ENCODE measurements at regions not wholly inside any gene's neighbourhood (a gene's known extent, or its start where the extent isn't known, plus 50 kb on each side); places are given as distances from the start of the nearest gene placed in this dataset.

DNA sequence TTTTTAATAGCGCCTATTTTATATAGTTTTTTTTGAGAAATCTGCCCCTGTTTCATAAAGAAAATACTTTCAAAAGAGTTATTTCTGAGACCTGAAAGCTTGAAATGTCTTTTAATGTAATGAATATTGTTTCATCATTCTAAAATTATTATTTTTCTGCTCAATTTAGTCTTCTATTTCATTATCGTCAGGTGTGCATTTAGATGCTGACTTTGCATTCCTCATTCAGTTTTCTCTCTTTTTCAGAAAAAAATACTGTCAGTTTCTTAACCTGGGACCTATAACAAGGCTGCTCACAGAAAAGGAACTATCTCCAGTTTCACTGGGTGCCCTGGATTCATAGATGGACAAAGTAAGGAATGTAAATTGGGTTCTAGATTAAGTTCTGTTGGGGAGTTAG, 1631.7 kb downstream of the SUCLG1 start:
- Mint-ChIP-seq H3K4me1 (no peaks in the 10 kb centered on the region), H3K27ac (no peak overlapping the region), H3K4me3 (no peak overlapping the region), H3K9me3 (peaks cover 4 to 13% of the 10 kb centered on the region in 2 donors), H3K27me3 (no peaks in the 10 kb centered on the region)
- no peak for ATAC-seq
- no peak for DNase-seq

DNA sequence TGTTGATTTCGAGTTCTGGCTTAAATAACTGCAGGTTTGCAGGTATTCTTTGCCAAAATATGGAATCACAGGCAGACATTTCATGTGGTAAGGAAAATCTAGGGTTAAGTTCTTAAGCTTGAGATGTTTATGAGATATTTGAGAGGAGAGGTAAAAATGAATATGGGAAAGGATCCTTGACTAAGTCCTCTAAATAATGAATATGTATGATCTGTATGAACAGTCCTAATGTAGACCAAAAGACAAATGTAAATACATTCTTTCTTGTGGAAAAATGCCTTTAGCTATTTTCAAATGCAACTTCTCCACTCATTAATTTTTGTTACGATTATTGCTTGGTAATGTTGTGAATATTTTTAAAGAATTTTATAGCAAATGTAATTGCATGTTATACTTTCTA, 1632.6 kb downstream of the SUCLG1 start:
- H3K9me3 Mint-ChIP-seq: peaks cover 4 to 13% of the 10 kb centered on the region in 2 donors
- no peak overlapping the region for H3K4me3 Mint-ChIP-seq
- ATAC-seq (no peak), DNase-seq (no peak)
- H3K27ac Mint-ChIP-seq: no peak overlapping the region
- H3K27me3 Mint-ChIP-seq: no peaks in the 10 kb centered on the region
- no peaks in the 10 kb centered on the region for H3K4me1 Mint-ChIP-seq

DNA sequence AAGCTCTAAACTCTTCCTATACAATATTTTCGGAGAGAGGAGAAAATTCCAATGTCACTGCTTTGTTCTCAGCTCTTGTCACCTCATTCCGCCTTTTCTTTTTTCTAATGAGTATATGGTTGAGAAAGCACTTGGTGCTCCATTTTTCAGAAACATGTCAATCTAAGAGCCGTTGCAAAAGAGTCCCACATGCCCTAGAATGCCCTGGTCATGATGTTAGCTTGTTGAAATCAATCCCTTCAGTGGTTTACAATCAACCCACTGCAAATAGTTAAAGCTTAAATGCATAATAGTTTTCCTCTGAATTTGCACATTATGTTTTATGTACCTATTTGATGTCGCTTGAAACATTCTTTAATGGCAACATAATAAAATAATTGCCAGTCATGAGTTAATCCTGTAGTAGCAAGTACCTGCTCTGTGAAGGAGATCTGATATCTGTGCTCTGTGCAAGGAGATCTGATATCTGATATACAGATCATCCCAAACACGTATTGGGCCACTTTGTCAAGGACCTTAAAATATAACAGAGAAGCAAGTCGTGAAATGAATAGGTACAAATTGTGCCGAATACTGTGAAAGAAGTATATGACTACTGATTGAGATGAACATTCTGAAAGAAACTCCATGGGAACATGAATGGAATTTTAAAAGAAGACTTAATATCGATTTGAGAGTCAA, 1633.5 kb downstream of the SUCLG1 start:
- no peaks in the 10 kb centered on the region for H3K27me3 Mint-ChIP-seq
- H3K4me1 Mint-ChIP-seq: no peaks in the 10 kb centered on the region
- H3K27ac Mint-ChIP-seq: no peak overlapping the region
- H3K9me3 Mint-ChIP-seq: peaks cover 4 to 13% of the 10 kb centered on the region in 2 donors
- DNase-seq (no peak), ATAC-seq (no peak)
- H3K4me3 Mint-ChIP-seq: no peak overlapping the region

DNA sequence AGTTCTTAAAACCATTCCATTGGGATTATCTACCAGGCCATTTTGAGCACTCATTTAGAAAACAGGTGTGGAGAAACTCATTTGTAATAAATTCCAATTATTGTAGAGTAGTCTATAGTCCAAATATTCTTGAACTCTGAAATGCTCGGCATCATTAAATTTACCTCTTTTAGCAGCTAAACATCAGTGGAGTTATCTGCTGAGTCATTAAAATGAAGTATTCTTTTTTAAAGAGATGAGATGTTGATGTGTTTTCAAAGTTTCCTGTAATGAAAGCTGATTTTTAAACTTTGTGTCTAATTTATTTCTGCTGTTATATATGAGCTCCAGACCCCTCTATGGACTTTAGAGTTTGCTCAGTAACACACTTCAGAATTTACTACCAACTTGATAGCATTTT, 1635.2 kb downstream of the SUCLG1 start:
- Mint-ChIP-seq H3K4me3 (no peak overlapping the region), H3K4me1 (no peaks in the 10 kb centered on the region), H3K27me3 (no peaks in the 10 kb centered on the region), H3K27ac (no peak overlapping the region), H3K9me3 (peaks cover 2 to 13% of the 10 kb centered on the region in 2 donors)
- DNase-seq: no peak
- ATAC-seq: no peak

DNA sequence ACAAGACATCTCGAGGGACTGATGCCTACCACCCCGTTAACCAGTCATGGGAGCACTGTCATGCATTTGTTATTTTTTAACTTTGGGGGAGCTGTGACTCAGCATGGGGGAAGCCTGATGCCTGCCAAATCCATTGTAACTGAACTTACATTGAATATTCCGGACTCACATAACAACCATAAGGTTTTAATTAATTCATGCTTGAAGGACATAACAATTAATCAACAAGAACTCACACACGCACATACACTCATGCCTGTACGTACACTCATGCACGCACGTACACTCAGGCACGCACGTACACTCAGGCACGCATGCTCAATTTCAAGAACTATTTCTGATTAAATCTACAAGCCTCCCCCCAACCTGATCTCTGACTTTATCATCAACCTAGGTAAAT, 1639.1 kb downstream of the SUCLG1 start:
- DNase-seq: no peak
- H3K4me3 Mint-ChIP-seq: no peak overlapping the region

DNA sequence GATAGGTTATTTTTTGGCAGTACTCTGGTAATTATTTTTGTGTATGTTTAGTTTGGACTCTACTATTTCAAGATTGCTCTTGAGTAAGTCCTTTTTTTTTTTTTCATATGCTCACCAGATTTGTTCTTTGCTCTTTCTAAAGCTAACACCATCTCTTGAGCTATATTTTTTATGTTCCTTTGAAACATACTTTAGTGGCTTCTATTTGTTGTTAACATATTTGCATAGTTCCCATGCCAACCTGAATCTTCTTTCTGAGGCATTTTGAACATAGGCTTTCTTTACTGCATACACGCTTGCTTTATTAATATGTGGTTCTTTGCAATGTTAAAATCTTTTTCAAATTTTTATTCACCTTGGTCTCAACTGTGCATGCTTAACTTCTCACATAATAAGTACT, 1644.9 kb downstream of the SUCLG1 start:
- H3K27me3 Mint-ChIP-seq: no peaks in the 10 kb centered on the region
- peaks cover 0 to 5% of the 10 kb centered on the region in 2 donors for H3K9me3 Mint-ChIP-seq
- no peak overlapping the region for H3K27ac Mint-ChIP-seq
- DNase-seq: no peak
- ATAC-seq: no peak
- no peaks in the 10 kb centered on the region for H3K4me1 Mint-ChIP-seq
- no peak overlapping the region for H3K4me3 Mint-ChIP-seq

More for the DNA sequence above, 1639.1 kb downstream of the SUCLG1 start:
- H3K4me1 Mint-ChIP-seq: no peaks in the 10 kb centered on the region
- no peak for ATAC-seq
- H3K9me3 Mint-ChIP-seq: no peaks in the 10 kb centered on the region
- H3K27me3 Mint-ChIP-seq: no peaks in the 10 kb centered on the region
- no peak overlapping the region for H3K27ac Mint-ChIP-seq

DNA sequence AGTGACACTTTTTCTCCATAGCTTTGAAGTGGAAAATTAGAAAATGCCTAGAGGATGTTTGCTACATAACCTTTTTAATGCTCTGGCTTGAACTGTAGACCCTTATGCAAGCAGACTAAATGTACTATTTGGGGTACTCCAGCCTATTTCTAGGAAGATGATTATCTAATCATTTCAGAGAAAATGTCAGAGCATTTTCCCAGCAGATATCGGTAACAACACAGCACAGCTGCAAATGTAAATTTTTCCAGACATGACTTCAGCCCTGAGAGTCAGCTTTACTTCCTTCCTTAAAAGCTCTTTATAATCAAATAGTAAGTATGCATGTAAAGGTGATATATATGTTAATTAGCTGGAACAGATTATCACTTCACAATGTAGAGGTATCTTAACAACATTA, 1647.1 kb downstream of the SUCLG1 start:
- no peaks in the 10 kb centered on the region for H3K4me1 Mint-ChIP-seq
- no peak for ATAC-seq

DNA sequence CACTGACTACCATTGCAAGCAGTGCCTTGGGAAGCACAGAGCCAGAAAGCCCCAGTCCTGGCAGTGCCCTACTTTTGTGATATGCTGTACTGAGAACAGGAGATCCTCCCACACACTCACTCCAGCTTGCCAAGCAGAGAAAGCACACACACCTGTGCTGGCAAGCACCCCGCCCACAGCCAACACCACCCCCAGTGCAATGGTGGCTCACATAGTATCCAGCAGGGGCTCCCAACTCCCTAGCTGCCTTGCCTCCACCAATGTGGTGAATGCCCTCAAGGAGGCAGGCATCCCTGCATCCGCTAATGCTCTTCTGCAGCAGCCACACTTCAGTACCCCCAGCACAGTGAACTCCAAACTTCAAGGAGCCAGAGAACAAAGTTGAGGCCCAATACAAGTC, 1655.8 kb downstream of the SUCLG1 start:
- H3K27ac Mint-ChIP-seq: no peak overlapping the region
- H3K27me3 Mint-ChIP-seq: no peaks in the 10 kb centered on the region
- ATAC-seq (no peak), DNase-seq (no peak)
- H3K4me1 Mint-ChIP-seq: no peaks in the 10 kb centered on the region
- H3K9me3 Mint-ChIP-seq: peaks cover 34 to 45% of the 10 kb centered on the region in 2 donors
- no peak overlapping the region for H3K4me3 Mint-ChIP-seq

More for the DNA sequence above, 1647.1 kb downstream of the SUCLG1 start:
- no peak for DNase-seq
- H3K4me3 Mint-ChIP-seq: no peak overlapping the region
- H3K27ac Mint-ChIP-seq: no peak overlapping the region
- H3K9me3 Mint-ChIP-seq: peaks cover 0 to 9% of the 10 kb centered on the region in 2 donors
- no peaks in the 10 kb centered on the region for H3K27me3 Mint-ChIP-seq

DNA sequence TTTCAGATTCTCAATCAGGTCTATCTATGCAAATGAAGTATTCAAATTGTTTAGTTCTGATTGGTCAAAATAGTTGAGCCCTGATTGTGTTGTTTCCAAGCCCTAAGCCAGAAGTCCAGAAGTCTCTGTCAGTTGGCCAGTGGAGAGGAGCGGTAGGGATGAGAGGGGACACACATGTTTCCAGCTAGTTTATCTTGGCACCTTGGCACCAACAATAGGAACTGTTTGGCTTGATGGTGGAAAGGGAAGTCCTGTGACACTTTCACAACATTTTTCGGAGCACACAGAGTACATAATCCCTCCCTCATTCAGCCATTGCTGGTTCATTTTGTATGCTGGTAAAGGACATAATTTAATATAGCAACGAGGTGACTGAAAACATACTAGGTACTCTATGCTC, 1661.6 kb downstream of the SUCLG1 start:
- Mint-ChIP-seq H3K4me1 (no peaks in the 10 kb centered on the region), H3K4me3 (no peak overlapping the region), H3K27me3 (no peaks in the 10 kb centered on the region), H3K27ac (no peak overlapping the region), H3K9me3 (peaks cover 5 to 8% of the 10 kb centered on the region in 2 donors)
- no peak for ATAC-seq
- DNase-seq: no peak

DNA sequence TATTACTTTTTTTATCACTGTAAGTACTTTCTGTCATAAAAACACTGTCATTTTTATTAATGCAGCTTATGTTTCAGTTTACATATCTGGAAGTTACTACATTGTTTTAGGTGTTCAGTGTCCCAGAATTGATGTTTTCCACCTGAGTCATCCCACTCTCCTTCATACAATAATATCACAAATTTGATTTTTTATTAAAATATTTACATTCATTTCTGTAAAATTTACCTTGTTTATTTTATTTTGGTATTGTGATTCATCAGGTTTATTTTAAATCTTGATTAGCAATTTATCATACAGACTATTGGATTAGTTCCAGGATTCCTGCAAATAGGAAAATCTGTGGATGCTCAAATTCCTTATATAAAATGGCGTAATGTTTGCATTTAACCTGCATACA, 1662.9 kb downstream of the SUCLG1 start:
- Mint-ChIP-seq H3K27ac (no peak overlapping the region), H3K4me1 (no peaks in the 10 kb centered on the region)
- no peak for ATAC-seq

DNA sequence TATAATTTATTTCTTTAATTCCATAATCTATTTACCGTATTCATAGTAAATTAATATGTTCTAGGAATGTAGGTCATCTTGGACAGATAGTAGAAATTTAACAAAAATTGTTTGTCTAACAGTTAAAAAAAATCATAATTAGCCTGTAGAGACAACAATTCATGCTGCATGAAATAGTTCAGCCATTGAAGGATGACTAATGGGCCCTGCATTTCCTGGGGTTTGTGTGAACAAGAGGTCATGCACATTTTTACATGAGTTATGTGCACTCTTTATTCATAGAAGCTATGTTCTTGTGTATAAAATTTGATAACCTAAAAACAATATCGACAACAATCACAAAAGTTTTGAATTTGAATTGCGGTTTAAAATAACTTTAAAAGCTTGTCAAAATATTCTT, 1663.6 kb downstream of the SUCLG1 start:
- no peaks in the 10 kb centered on the region for H3K9me3 Mint-ChIP-seq

More for the DNA sequence above, 1662.9 kb downstream of the SUCLG1 start:
- H3K9me3 Mint-ChIP-seq: no peaks in the 10 kb centered on the region
- H3K4me3 Mint-ChIP-seq: no peak overlapping the region
- DNase-seq: no peak
- H3K27me3 Mint-ChIP-seq: no peaks in the 10 kb centered on the region

DNA sequence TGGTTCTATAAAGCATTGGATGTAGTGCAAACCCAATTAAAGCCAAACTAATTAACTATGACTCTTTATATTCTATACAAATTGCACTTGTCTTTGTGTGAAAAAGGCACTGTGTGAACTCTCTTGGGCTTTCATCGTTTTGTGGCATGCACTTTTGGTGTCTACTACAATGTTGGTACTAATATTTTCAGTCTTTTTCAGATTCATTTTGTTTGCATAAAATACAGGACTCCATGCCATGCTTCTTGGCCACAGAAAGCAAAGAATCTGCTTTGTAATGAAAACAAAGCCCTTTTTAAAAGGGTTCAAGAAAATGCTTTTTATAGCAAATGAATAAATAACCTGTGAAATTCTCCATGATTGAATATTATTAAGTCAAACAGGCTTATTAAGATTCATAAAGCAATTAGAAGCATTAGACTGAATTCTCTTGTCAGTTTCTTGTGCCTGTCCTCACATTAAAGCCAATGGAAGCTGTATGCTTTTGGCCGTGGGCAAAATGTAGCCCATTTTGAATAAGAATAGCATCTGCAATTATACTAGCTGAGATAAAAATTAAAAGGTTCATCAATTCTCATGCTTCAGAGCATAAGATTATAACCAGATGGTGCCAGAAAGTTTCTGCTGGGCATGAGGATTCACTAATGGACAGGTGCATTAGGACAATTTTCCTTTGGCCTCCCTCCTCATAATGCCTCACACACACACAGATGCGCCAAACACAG, 1665.2 kb downstream of the SUCLG1 start:
- DNase-seq (no peak), ATAC-seq (no peak)
- H3K4me1 Mint-ChIP-seq: no peaks in the 10 kb centered on the region
- H3K4me3 Mint-ChIP-seq: no peak overlapping the region
- H3K27me3 Mint-ChIP-seq: no peaks in the 10 kb centered on the region
- no peak overlapping the region for H3K27ac Mint-ChIP-seq
- H3K9me3 Mint-ChIP-seq: no peaks in the 10 kb centered on the region

More for the DNA sequence above, 1663.6 kb downstream of the SUCLG1 start:
- no peak overlapping the region for H3K4me3 Mint-ChIP-seq
- H3K4me1 Mint-ChIP-seq: no peaks in the 10 kb centered on the region
- no peak overlapping the region for H3K27ac Mint-ChIP-seq
- H3K27me3 Mint-ChIP-seq: no peaks in the 10 kb centered on the region
- DNase-seq (no peak), ATAC-seq (no peak)

DNA sequence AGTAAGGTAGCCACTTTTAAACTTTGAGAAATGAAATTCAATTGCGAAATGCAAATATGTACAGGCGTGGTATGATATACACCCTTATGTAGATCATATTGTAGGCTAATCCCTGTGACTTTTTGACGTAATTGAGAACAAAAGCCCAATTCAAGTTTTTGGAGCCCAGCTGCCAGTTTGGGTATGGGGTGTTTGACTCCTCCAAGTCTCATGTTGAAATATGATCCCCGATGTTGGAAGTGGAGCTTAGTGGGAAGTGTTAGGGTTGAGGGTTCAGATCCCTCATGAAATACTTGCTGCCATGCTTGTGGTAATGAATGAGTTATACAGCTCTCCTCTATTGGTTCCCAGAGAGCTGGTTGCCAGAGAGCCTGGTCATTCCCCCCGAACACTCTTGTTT, 1666.8 kb downstream of the SUCLG1 start:
- DNase-seq (no peak), ATAC-seq (no peak)
- peaks cover 0 to 5% of the 10 kb centered on the region in 2 donors for H3K9me3 Mint-ChIP-seq
- no peaks in the 10 kb centered on the region for H3K27me3 Mint-ChIP-seq
- no peaks in the 10 kb centered on the region for H3K4me1 Mint-ChIP-seq
- H3K4me3 Mint-ChIP-seq: no peak overlapping the region
- no peak overlapping the region for H3K27ac Mint-ChIP-seq

DNA sequence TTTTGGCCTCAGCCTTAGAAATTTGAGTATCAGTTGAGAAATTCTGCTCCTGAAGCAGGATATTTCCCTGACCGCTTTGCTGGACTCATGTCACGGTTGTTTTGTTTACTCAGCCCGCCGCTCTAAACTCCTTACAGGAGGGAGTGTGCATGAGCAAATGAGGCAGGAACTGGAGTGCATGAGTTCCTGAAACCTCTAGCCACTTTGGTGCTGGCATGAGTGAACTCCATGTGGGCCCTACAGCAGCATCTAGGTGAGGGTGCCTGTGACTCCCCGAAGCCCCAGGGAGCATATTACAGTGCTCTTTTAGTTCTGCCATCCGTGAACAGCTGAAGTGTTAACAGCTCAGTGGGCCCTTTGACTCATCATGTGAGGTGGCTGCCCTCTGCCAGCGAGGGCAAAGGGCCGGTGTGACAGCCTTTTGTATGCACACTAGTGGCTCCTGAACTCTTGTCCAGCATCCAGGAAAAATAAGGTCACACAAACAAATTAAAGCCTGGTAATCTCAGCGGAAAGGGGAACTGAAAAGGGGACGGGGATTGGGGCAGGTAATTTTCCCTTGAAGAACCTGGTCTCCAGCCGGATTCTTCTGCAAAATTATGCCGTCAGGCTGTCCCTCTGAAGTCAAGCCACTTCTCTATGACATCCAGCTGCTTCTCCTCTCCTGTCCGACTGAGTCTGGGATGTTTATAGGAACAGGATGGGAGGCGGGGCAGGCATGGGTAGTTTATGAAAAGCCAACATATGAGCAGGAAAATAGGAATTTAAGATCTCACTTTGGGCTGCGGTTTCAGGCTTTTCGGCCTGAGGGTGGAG, 1668.7 kb downstream of the SUCLG1 start:
- Mint-ChIP-seq H3K9me3 (peaks cover 0 to 8% of the 10 kb centered on the region in 2 donors), H3K27me3 (no peaks in the 10 kb centered on the region), H3K27ac (no peak overlapping the region), H3K4me3 (no peak overlapping the region), H3K4me1 (no peaks in the 10 kb centered on the region)
- ATAC-seq (no peak), DNase-seq (no peak)

DNA sequence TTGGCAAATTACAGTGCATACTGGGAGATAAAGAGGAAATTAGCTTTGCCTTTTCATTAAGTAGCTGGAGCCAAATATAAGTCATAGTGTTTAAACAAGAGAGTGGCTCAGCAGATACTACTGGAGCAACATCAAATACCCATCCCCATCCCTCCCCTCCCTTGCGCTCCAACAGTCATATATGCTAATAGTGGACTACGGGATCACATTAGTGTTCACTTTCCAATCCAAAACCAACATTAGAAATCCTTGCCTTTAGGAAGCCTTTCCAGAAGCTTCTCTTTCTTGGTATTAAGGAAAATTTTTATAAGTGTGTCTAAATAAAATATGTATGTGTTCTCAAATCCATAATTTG, 1669.3 kb downstream of the SUCLG1 start:
- peaks cover 0 to 8% of the 10 kb centered on the region in 2 donors for H3K9me3 Mint-ChIP-seq
- no peak for DNase-seq

More for the DNA sequence above, 1669.3 kb downstream of the SUCLG1 start:
- Mint-ChIP-seq H3K4me1 (no peaks in the 10 kb centered on the region), H3K27ac (no peak overlapping the region), H3K4me3 (no peak overlapping the region), H3K27me3 (no peaks in the 10 kb centered on the region)
- no peak for ATAC-seq

Data from stimulated activated naive CD8-positive, alpha-beta T cell treated with anti-CD3 and anti-CD28 coated beads, Interleukin-15, amount 100 ng/mL, for 72 hours (primary cell).